ENCODE measurements at regions not wholly inside any gene's neighbourhood (a gene's known extent, or its start where the extent isn't known, plus 50 kb on each side); places are given as distances from the start of the nearest gene placed in this dataset.

- no peaks in the 10 kb centered on the region for H3K36me3 ChIP-seq
- intact Hi-C loops (cut with DNase I) = no loop called here
- no peaks in the 10 kb centered on the region for H3K9me3 ChIP-seq
- no peak for DNase-seq
- no peaks in the 10 kb centered on the region for H3K27me3 ChIP-seq
- no peak for TF ChIP-seq CTCF (IDR thresholded peaks at IDR 0.05)
- TF ChIP-seq EP300 (IDR thresholded peaks at IDR 0.05) = no peak
- TF ChIP-seq POLR2A (IDR thresholded peaks at IDR 0.05) = no peak
- H3K4me3 ChIP-seq = no peak overlapping the region
- H3K4me1 ChIP-seq (ENCODE audit: insufficient read depth) = no peaks in the 10 kb centered on the region
- WGBS, 3 donors = 65 to 78% (median 69%) methylated on average over 2 of the region's 2 CpGs
- H3K27ac ChIP-seq = no peak overlapping the region
These were observed 141.8 kb upstream of the PBX1 start for GRCh38 chr1:164417016-164417704.

GRCh38 chr1:164423136-164423535 is 135.8 kb upstream of the PBX1 start:
- Histone ChIP-seq H3K9me3 (no peaks in the 10 kb centered on the region), H3K27ac (no peak overlapping the region), H3K4me1 (ENCODE audit: insufficient read depth) (no peaks in the 10 kb centered on the region), H3K27me3 (no peaks in the 10 kb centered on the region), H3K36me3 (no peaks in the 10 kb centered on the region), H3K4me3 (no peak overlapping the region)
- 70 to 84% (median 80%) methylated on average over 1 of the region's 1 CpG for WGBS, 3 donors
- TF ChIP-seq CTCF (IDR thresholded peaks at IDR 0.05) (no peak), EP300 (IDR thresholded peaks at IDR 0.05) (no peak), POLR2A (IDR thresholded peaks at IDR 0.05) (no peak)
- intact Hi-C loops (cut with DNase I) = no loop called here
- DNase-seq = no peak

- H3K9me3 ChIP-seq = no peaks in the 10 kb centered on the region
- H3K27me3 ChIP-seq = no peaks in the 10 kb centered on the region
- TF ChIP-seq EP300 (IDR thresholded peaks at IDR 0.05) = no peak
- TF ChIP-seq POLR2A (IDR thresholded peaks at IDR 0.05) = no peak
- no peak for TF ChIP-seq CTCF (IDR thresholded peaks at IDR 0.05)
- no peaks in the 10 kb centered on the region for H3K36me3 ChIP-seq
- no peak overlapping the region for H3K27ac ChIP-seq
- WGBS, 3 donors = 84 to 87% (median 85%) methylated on average over 3 of the region's 3 CpGs
- no peak for DNase-seq
- no peak overlapping the region for H3K4me3 ChIP-seq
- intact Hi-C loops (cut with DNase I) = no loop called here
- H3K4me1 ChIP-seq (ENCODE audit: insufficient read depth) = no peaks in the 10 kb centered on the region
These were observed 125.7 kb upstream of the PBX1 start for GRCh38 chr1:164433141-164433817.

GRCh38 chr1:164433818-164434170 is 125.2 kb upstream of the PBX1 start:
- WGBS, 3 donors = 58 to 76% (median 63%) methylated on average over 1 of the region's 1 CpG
- no peak for DNase-seq
- intact Hi-C loops (cut with DNase I) = no loop called here
- Histone ChIP-seq H3K9me3 (no peaks in the 10 kb centered on the region), H3K4me3 (no peak overlapping the region), H3K27me3 (no peaks in the 10 kb centered on the region), H3K36me3 (no peaks in the 10 kb centered on the region), H3K4me1 (ENCODE audit: insufficient read depth) (no peaks in the 10 kb centered on the region), H3K27ac (no peak overlapping the region)
- TF ChIP-seq POLR2A (IDR thresholded peaks at IDR 0.05) (no peak), CTCF (IDR thresholded peaks at IDR 0.05) (no peak), EP300 (IDR thresholded peaks at IDR 0.05) (no peak)
